T-helper 1 cell treated with Interleukin-12 subunit alpha and Interleukin-12 subunit beta and Interleukin-4 antibody, amounts not matched to agents 30 μg/mL and 1 μg/mL, for 36 hours (primary cell): ENCODE measurements at regions not wholly inside any gene's neighbourhood (a gene's known extent, or its start where the extent isn't known, plus 50 kb on each side); places are given as distances from the start of the nearest gene placed in this dataset.
"Not testable (repeated sequence)": the region's sequence is repeated elsewhere in the genome, so short reads cannot be mapped to it uniquely, and the experiment has no call there.

Experiments used
- H3K27ac Mint-ChIP-seq: one replicate; pipeline ENCODE4 v1.8.0; 2021; ENCODE audit warnings: mild to moderate bottlenecking, mixed read lengths
- H3K27me3 Mint-ChIP-seq: one replicate; pipeline ENCODE4 v1.8.0; 2021; ENCODE audit warnings: low read depth, mixed read lengths
- H3K36me3 Mint-ChIP-seq: one replicate; pipeline ENCODE4 v1.8.0; 2021; ENCODE audit warnings: low read depth, mixed read lengths
- H3K4me1 Mint-ChIP-seq: one replicate; pipeline ENCODE4 v1.8.0; 2021; ENCODE audit warnings: low read depth, mixed read lengths
- H3K4me3 Mint-ChIP-seq: one replicate; pipeline ENCODE4 v1.8.0; 2021; ENCODE audit warnings: mild to moderate bottlenecking, moderate library complexity, mixed read lengths
- H3K9me3 Mint-ChIP-seq: one replicate; pipeline ENCODE4 v1.8.0; 2021; ENCODE audit warnings: mixed read lengths

- Mint-ChIP-seq H3K27me3 (no peaks in the 10 kb centered on the region), H3K4me3 (no peak overlapping the region)
Measured at GRCh38 chr16:52350031-52350642, 196.8 kb downstream of the TOX3 start.

GRCh38 chr16:52346709-52347108, 200.2 kb downstream of the TOX3 start:
- no peak overlapping the region for H3K27ac Mint-ChIP-seq
- no peaks in the 10 kb centered on the region for H3K27me3 Mint-ChIP-seq

More at GRCh38 chr16:52350031-52350642, 196.8 kb downstream of the TOX3 start:
- Mint-ChIP-seq H3K27ac (no peak overlapping the region), H3K36me3 (no peaks in the 10 kb centered on the region), H3K9me3 (peaks cover 10% of the 10 kb centered on the region), H3K4me1 (no peaks in the 10 kb centered on the region)

GRCh38 chr16:52333673-52334072, 213.3 kb downstream of the TOX3 start:
- H3K27me3 Mint-ChIP-seq, H3K27ac Mint-ChIP-seq, H3K4me3 Mint-ChIP-seq, H3K4me1 Mint-ChIP-seq, H3K36me3 Mint-ChIP-seq: not testable (repeated sequence)
- peaks cover 21% of the 10 kb centered on the region for H3K9me3 Mint-ChIP-seq

More at GRCh38 chr16:52346709-52347108, 200.2 kb downstream of the TOX3 start:
- no peak overlapping the region for H3K4me3 Mint-ChIP-seq
- no peaks in the 10 kb centered on the region for H3K36me3 Mint-ChIP-seq
- no peaks in the 10 kb centered on the region for H3K4me1 Mint-ChIP-seq
- H3K9me3 Mint-ChIP-seq = no peaks in the 10 kb centered on the region

- Mint-ChIP-seq H3K4me1 (no peaks in the 10 kb centered on the region), H3K9me3 (peaks cover 16% of the 10 kb centered on the region), H3K4me3 (no peak overlapping the region), H3K36me3 (no peaks in the 10 kb centered on the region), H3K27ac (no peak overlapping the region), H3K27me3 (no peaks in the 10 kb centered on the region)
Measured at GRCh38 chr16:52320930-52321439, 226.0 kb downstream of the TOX3 start.

GRCh38 chr16:52318302-52319009, 228.5 kb downstream of the TOX3 start:
- no peaks in the 10 kb centered on the region for H3K27me3 Mint-ChIP-seq
- peaks cover 23% of the 10 kb centered on the region for H3K9me3 Mint-ChIP-seq
- H3K4me3 Mint-ChIP-seq = no peak overlapping the region
- H3K36me3 Mint-ChIP-seq = no peaks in the 10 kb centered on the region
- H3K27ac Mint-ChIP-seq = no peak overlapping the region
- no peaks in the 10 kb centered on the region for H3K4me1 Mint-ChIP-seq

- Mint-ChIP-seq H3K27me3 (no peaks in the 10 kb centered on the region), H3K4me1 (no peaks in the 10 kb centered on the region), H3K36me3 (no peaks in the 10 kb centered on the region), H3K4me3 (no peak overlapping the region), H3K27ac (no peak overlapping the region), H3K9me3 (peaks cover 15% of the 10 kb centered on the region)
Measured at GRCh38 chr16:52316241-52316640, 230.7 kb downstream of the TOX3 start.

- Mint-ChIP-seq H3K36me3 (no peaks in the 10 kb centered on the region), H3K4me3 (no peak overlapping the region), H3K9me3 (peaks cover 16% of the 10 kb centered on the region), H3K27me3 (no peaks in the 10 kb centered on the region), H3K27ac (no peak overlapping the region), H3K4me1 (no peaks in the 10 kb centered on the region)
Measured at GRCh38 chr16:52312716-52313115, 234.2 kb downstream of the TOX3 start.

GRCh38 chr16:52309446-52310416, 237.2 kb downstream of the TOX3 start:
- H3K9me3 Mint-ChIP-seq = peaks cover 10% of the 10 kb centered on the region
- no peaks in the 10 kb centered on the region for H3K4me1 Mint-ChIP-seq
- no peaks in the 10 kb centered on the region for H3K27me3 Mint-ChIP-seq
- no peaks in the 10 kb centered on the region for H3K36me3 Mint-ChIP-seq
- H3K4me3 Mint-ChIP-seq = no peak overlapping the region
- H3K27ac Mint-ChIP-seq = no peak overlapping the region

GRCh38 chr16:52308051-52308450, 238.9 kb downstream of the TOX3 start:
- no peak overlapping the region for H3K4me3 Mint-ChIP-seq
- no peaks in the 10 kb centered on the region for H3K4me1 Mint-ChIP-seq
- H3K9me3 Mint-ChIP-seq = peaks cover 8% of the 10 kb centered on the region
- no peak overlapping the region for H3K27ac Mint-ChIP-seq
- no peaks in the 10 kb centered on the region for H3K36me3 Mint-ChIP-seq
- no peaks in the 10 kb centered on the region for H3K27me3 Mint-ChIP-seq

GRCh38 chr16:52301026-52301425, 245.9 kb downstream of the TOX3 start:
- Mint-ChIP-seq H3K9me3 (peaks cover 4% of the 10 kb centered on the region), H3K27me3 (no peaks in the 10 kb centered on the region), H3K36me3 (no peaks in the 10 kb centered on the region), H3K4me1 (no peaks in the 10 kb centered on the region), H3K27ac (no peak overlapping the region), H3K4me3 (no peak overlapping the region)

GRCh38 chr16:52298769-52299168, 248.2 kb downstream of the TOX3 start:
- Mint-ChIP-seq H3K27me3 (no peaks in the 10 kb centered on the region), H3K36me3 (no peaks in the 10 kb centered on the region), H3K27ac (no peak overlapping the region), H3K4me1 (no peaks in the 10 kb centered on the region), H3K4me3 (no peak overlapping the region), H3K9me3 (peaks cover 4% of the 10 kb centered on the region)

GRCh38 chr16:52296706-52297315, 250.1 kb downstream of the TOX3 start:
- H3K4me1 Mint-ChIP-seq, H3K36me3 Mint-ChIP-seq, H3K9me3 Mint-ChIP-seq: not testable (repeated sequence)

GRCh38 chr16:52296076-52296475, 250.9 kb downstream of the TOX3 start:
- H3K36me3 Mint-ChIP-seq = no peaks in the 10 kb centered on the region
- no peaks in the 10 kb centered on the region for H3K27me3 Mint-ChIP-seq
- peaks cover 4% of the 10 kb centered on the region for H3K9me3 Mint-ChIP-seq
- no peak overlapping the region for H3K27ac Mint-ChIP-seq
- no peaks in the 10 kb centered on the region for H3K4me1 Mint-ChIP-seq
- H3K4me3 Mint-ChIP-seq = no peak overlapping the region

More at GRCh38 chr16:52296706-52297315, 250.1 kb downstream of the TOX3 start:
- H3K27ac Mint-ChIP-seq, H3K4me3 Mint-ChIP-seq, H3K27me3 Mint-ChIP-seq: not testable (repeated sequence)

- H3K9me3 Mint-ChIP-seq = peaks cover 4% of the 10 kb centered on the region
- H3K4me1 Mint-ChIP-seq = no peaks in the 10 kb centered on the region
- no peaks in the 10 kb centered on the region for H3K36me3 Mint-ChIP-seq
- no peaks in the 10 kb centered on the region for H3K27me3 Mint-ChIP-seq
- H3K27ac Mint-ChIP-seq = no peak overlapping the region
- H3K4me3 Mint-ChIP-seq = no peak overlapping the region
Measured at GRCh38 chr16:52294660-52295059, 252.3 kb downstream of the TOX3 start.
